IMR-90 (cell line): ENCODE measurements at regions not wholly inside any gene's neighbourhood (a gene's known extent, or its start where the extent isn't known, plus 50 kb on each side); places are given as distances from the start of the nearest gene placed in this dataset.

ENCODE experiments used
- ATAC-seq: fragments of 200-7000 bp; cut with Tn5 transposase; 2 replicates; pipeline ENCODE4 v1.9.1; 2020; ENCODE audit warnings: low read depth, mild to moderate bottlenecking, moderate library complexity
- BruUV-seq: library from RNA; stranded (reverse); fragments of 400-500 nt; replicated peaks from 2 replicates; lab custom pipeline; 2021; lab: Mats Ljungman, UMichigan
- CTCF ChIA-PET: fragments of 300-600 bp; formaldehyde crosslinking; extraction: SDS; loops from one replicate; lab custom pipeline; 2021; ENCODE audit warnings: antibody characterized with exemption; lab: Yijun Ruan, JAX
- POLR2A ChIA-PET: fragments of 300-600 bp; sonication (Branson Sonifier 250); formaldehyde crosslinking; loops from one replicate; lab custom pipeline; 2022; ENCODE audit warnings: antibody characterized with exemption; ENCODE audit not compliant: unreplicated experiment; lab: Charles Lee
- DNase-seq: peaks from one replicate; pipeline ENCODE4 v3.0.0; 2013
- H2AFZ ChIP-seq: replicated peaks from 2 replicates; pipeline ENCODE3; 2013; ENCODE audit warnings: low read length, mild to moderate bottlenecking; ENCODE audit not compliant: poor library complexity
- H2AK5ac ChIP-seq: 2 replicates; pipeline ENCODE4 v1.6.1; 2013; ENCODE audit warnings: low read depth, low read length, inconsistent platforms
- H2AK9ac ChIP-seq: replicated peaks from 2 replicates; pipeline ENCODE3; 2013; ENCODE audit warnings: mild to moderate bottlenecking, low read depth, low read length, moderate library complexity; ENCODE audit not compliant: poor library complexity
- H2BK120ac ChIP-seq: 2 replicates; pipeline ENCODE4 v1.6.1; 2013; ENCODE audit warnings: low read depth, low read length, inconsistent platforms
- H2BK15ac ChIP-seq: 3 replicates; pipeline ENCODE4 v1.6.1; 2013; ENCODE audit warnings: low read depth, low read length, inconsistent platforms
- H2BK20ac ChIP-seq: 2 replicates; pipeline ENCODE4 v1.6.1; 2013; ENCODE audit warnings: low read depth, mild to moderate bottlenecking, inconsistent platforms, low read length, moderate library complexity
- H2BK5ac ChIP-seq: 2 replicates; pipeline ENCODE4 v1.6.1; 2013; ENCODE audit warnings: mild to moderate bottlenecking, low read depth, low read length, inconsistent platforms; ENCODE audit not compliant: poor library complexity, severe bottlenecking
- H3K14ac ChIP-seq: replicated peaks from 2 replicates; pipeline ENCODE4 v1.6.1; 2013; ENCODE audit warnings: low read depth, low read length, inconsistent platforms
- H3K18ac ChIP-seq: 2 replicates; pipeline ENCODE4 v1.6.1; 2013; ENCODE audit warnings: low read depth, low read length, control low read depth
- H3K23ac ChIP-seq: 2 replicates; pipeline ENCODE4 v1.6.1; 2013; ENCODE audit warnings: low read depth, low read length, inconsistent platforms
- H3K27ac ChIP-seq: 2 replicates; pipeline ENCODE4 v1.5.1; 2013; ENCODE audit warnings: mild to moderate bottlenecking, control low read depth, low read length; ENCODE audit not compliant: insufficient read depth
- H3K27me3 ChIP-seq: 2 replicates; pipeline ENCODE4 v1.6.1; 2013; ENCODE audit warnings: low read length; ENCODE audit not compliant: control insufficient read depth, insufficient read depth
- H3K36me3 ChIP-seq: 2 replicates; pipeline ENCODE4 v1.6.1; 2013; ENCODE audit warnings: low read length, mixed read lengths; ENCODE audit not compliant: control insufficient read depth, insufficient read depth
- H3K4ac ChIP-seq: 2 replicates; pipeline ENCODE4 v1.6.1; 2013; ENCODE audit warnings: low read depth, low read length, inconsistent platforms
- H3K4me1 ChIP-seq: 2 replicates; pipeline ENCODE4 v1.6.1; 2013; ENCODE audit warnings: low read length, mixed read lengths; ENCODE audit not compliant: control insufficient read depth, insufficient read depth
- H3K4me2 ChIP-seq: 2 replicates; pipeline ENCODE4 v1.6.1; 2013; ENCODE audit warnings: low read depth, mild to moderate bottlenecking, control low read depth, low read length, moderate library complexity
- H3K4me3 ChIP-seq: 2 replicates; pipeline ENCODE4 v1.5.1; 2013; ENCODE audit warnings: low read depth, mild to moderate bottlenecking, control low read depth, low read length, moderate library complexity; ENCODE audit not compliant: insufficient read depth
- H3K56ac ChIP-seq: 2 replicates; pipeline ENCODE4 v1.6.1; 2013; ENCODE audit warnings: low read length, inconsistent platforms; ENCODE audit not compliant: insufficient read depth; ENCODE audit errors: extremely low read depth
- H3K79me1 ChIP-seq, 2 experiments: 2 replicates each; pipeline ENCODE4 v1.6.1; 2013; ENCODE audit warnings: low read length in 2 of 2, inconsistent platforms in 1 of 2, low read depth in 1 of 2
- H3K9ac ChIP-seq: 2 replicates; pipeline ENCODE4 v1.6.1; 2013; ENCODE audit warnings: low read depth, low read length, control low read depth
- H3K9me1 ChIP-seq: 2 replicates; pipeline ENCODE4 v1.6.1; 2013; ENCODE audit warnings: low read length, inconsistent platforms; ENCODE audit not compliant: insufficient read depth
- H3K9me3 ChIP-seq: 2 replicates; pipeline ENCODE4 v1.6.1; 2013; ENCODE audit warnings: low read length; ENCODE audit not compliant: control insufficient read depth, insufficient read depth
- H4K20me1 ChIP-seq: 2 replicates; pipeline ENCODE4 v1.6.1; 2013; ENCODE audit warnings: low read length, inconsistent platforms; ENCODE audit not compliant: insufficient read depth
- H4K5ac ChIP-seq: 2 replicates; pipeline ENCODE4 v1.6.1; 2013; ENCODE audit warnings: mild to moderate bottlenecking, low read depth, low read length, control low read depth
- H4K8ac ChIP-seq, 2 experiments: 2 replicates each; pipeline ENCODE4 v1.6.1; 2013; ENCODE audit warnings: low read depth in 2 of 2, low read length in 2 of 2, control low read depth in 1 of 2, inconsistent platforms in 1 of 2
- H4K91ac ChIP-seq: 2 replicates; pipeline ENCODE4 v1.6.1; 2013; ENCODE audit warnings: low read depth, low read length, inconsistent platforms; ENCODE audit not compliant: insufficient read depth
- BHLHE40 ChIP-seq: fragments of 150-350 bp; IDR thresholded peaks from 2 replicates; pipeline ENCODE4 v1.6.1; 2016; ENCODE audit warnings: mild to moderate bottlenecking, low read depth, low read length
- CEBPB ChIP-seq: IDR thresholded peaks from 2 replicates; pipeline ENCODE4 v1.6.1; 2012; ENCODE audit warnings: low read depth, low read length, improper control_type of control experiment
- CHD1 ChIP-seq: IDR thresholded peaks from 2 replicates; pipeline ENCODE4 v1.6.1; 2012; ENCODE audit warnings: low read depth, low read length, improper control_type of control experiment
- ELK1 ChIP-seq: fragments of 150-350 bp; IDR thresholded peaks from 2 replicates; pipeline ENCODE4 v1.6.1; 2016; ENCODE audit warnings: low read depth, mild to moderate bottlenecking, low read length, moderate library complexity, borderline replicate concordance
- MAFK ChIP-seq: IDR thresholded peaks from 2 replicates; pipeline ENCODE4 v1.6.1; 2012; ENCODE audit warnings: low read depth, low read length, improper control_type of control experiment
- MAZ ChIP-seq: IDR thresholded peaks from 2 replicates; pipeline ENCODE4 v1.6.1; 2012; ENCODE audit warnings: low read depth, mild to moderate bottlenecking, low read length, improper control_type of control experiment, moderate library complexity, borderline replicate concordance
- MXI1 ChIP-seq: IDR thresholded peaks from 2 replicates; pipeline ENCODE4 v1.6.1; 2012; ENCODE audit warnings: low read depth, mild to moderate bottlenecking, low read length, moderate library complexity, borderline replicate concordance
- NFE2L2 ChIP-seq: fragments of 150-350 bp; IDR thresholded peaks from 2 replicates; pipeline ENCODE4 v1.6.1; 2016; ENCODE audit warnings: low read depth, mild to moderate bottlenecking, low read length
- POLR2A ChIP-seq: IDR thresholded peaks from 2 replicates; pipeline ENCODE4 v1.6.1; 2012; ENCODE audit warnings: mild to moderate bottlenecking, low read depth, low read length
- RAD21 ChIP-seq: IDR thresholded peaks from 2 replicates; pipeline ENCODE4 v1.6.1; 2012; ENCODE audit warnings: low read length, improper control_type of control experiment
- RCOR1 ChIP-seq: IDR thresholded peaks from 2 replicates; pipeline ENCODE4 v1.6.1; 2012; ENCODE audit warnings: mild to moderate bottlenecking, low read length, improper control_type of control experiment; ENCODE audit not compliant: insufficient replicate concordance
- SMC3 ChIP-seq: fragments of 150-350 bp; IDR thresholded peaks from 2 replicates; pipeline ENCODE4 v1.6.1; 2016; ENCODE audit warnings: low read depth, mild to moderate bottlenecking, antibody characterized with exemption, low read length, moderate library complexity
- WGBS, 2 experiments: methylation state at CpG; one replicate each; pipeline versions ENCODE4 v1.1.5 to v1.1.7; 2013; ENCODE audit warnings: missing lambda C conversion rate in 2 of 2; ENCODE audit not compliant: insufficient read length in 1 of 2; ENCODE audit errors: extremely low coverage in 2 of 2; 5-methylcytosine and 5-hydroxymethylcytosine counted together
- dilution Hi-C: fragments of 300-500 bp; cut with HindIII; formaldehyde crosslinking; loops from one replicate; pipeline ENCODE4 v1.14.3; 2018; ENCODE audit warnings: low sequenced_read_pairs; ENCODE audit not compliant: unreplicated experiment
- in situ Hi-C: fragments of 300-500 bp; cut with MboI; formaldehyde crosslinking; loops from 3 replicates; pipeline ENCODE4 v1.14.3; 2019; ENCODE audit warnings: low sequenced_read_pairs, inconsistent platforms, mixed read lengths
- intact Hi-C: fragments of 100-400 bp; cut with micrococcal nuclease; formaldehyde crosslinking; loops from 2 replicates; pipeline ENCODE4 v1.10.0; 2022
- TF ChIP-seq, protein P1 (sequence below): conservative IDR thresholded peaks from 2 replicates; pipeline ENCODE4 v1.5.1; 2012; ENCODE audit warnings: mild to moderate bottlenecking, low read depth, low read length, improper control_type of control experiment

- Histone ChIP-seq H3K4me1 (no peaks in the 10 kb centered on the region), H2BK20ac (no peak overlapping the region), H2BK15ac (no peak overlapping the region), H3K14ac (no peak overlapping the region), H3K56ac (no peak overlapping the region), H4K91ac (no peak overlapping the region), H3K9me3 (no peaks in the 10 kb centered on the region), H3K36me3 (no peaks in the 10 kb centered on the region), H3K23ac (no peak overlapping the region), H3K79me1 (no peaks in the 10 kb centered on the region), H3K9ac (no peak overlapping the region), H3K9me1 (no peaks in the 10 kb centered on the region; the same call in 1 of the 2 replicates), H3K4ac (no peak overlapping the region), H2BK5ac (no peak overlapping the region), H4K8ac (no peak overlapping the region), H3K4me2 (no peak overlapping the region), H2AK5ac (no peak overlapping the region), H4K20me1 (no peaks in the 10 kb centered on the region), H3K18ac (no peak overlapping the region), H2AFZ (no peak overlapping the region), H3K27ac (no peak overlapping the region), H4K5ac (no peak overlapping the region), H3K4me3 (no peak overlapping the region), H2BK120ac (no peak overlapping the region), H3K27me3 (no peaks in the 10 kb centered on the region; the same call in 1 of the 2 replicates), H2AK9ac (no peak overlapping the region)
- TF ChIP-seq SMC3 (no peak), MAZ (no peak), RAD21 (no peak), POLR2A (no peak), CHD1 (no peak), MAFK (no peak), NFE2L2 (no peak), MXI1 (no peak), ELK1 (no peak), RCOR1 (no peak), BHLHE40 (no peak), CEBPB (no peak)
- TF ChIP-seq, protein P1, sequence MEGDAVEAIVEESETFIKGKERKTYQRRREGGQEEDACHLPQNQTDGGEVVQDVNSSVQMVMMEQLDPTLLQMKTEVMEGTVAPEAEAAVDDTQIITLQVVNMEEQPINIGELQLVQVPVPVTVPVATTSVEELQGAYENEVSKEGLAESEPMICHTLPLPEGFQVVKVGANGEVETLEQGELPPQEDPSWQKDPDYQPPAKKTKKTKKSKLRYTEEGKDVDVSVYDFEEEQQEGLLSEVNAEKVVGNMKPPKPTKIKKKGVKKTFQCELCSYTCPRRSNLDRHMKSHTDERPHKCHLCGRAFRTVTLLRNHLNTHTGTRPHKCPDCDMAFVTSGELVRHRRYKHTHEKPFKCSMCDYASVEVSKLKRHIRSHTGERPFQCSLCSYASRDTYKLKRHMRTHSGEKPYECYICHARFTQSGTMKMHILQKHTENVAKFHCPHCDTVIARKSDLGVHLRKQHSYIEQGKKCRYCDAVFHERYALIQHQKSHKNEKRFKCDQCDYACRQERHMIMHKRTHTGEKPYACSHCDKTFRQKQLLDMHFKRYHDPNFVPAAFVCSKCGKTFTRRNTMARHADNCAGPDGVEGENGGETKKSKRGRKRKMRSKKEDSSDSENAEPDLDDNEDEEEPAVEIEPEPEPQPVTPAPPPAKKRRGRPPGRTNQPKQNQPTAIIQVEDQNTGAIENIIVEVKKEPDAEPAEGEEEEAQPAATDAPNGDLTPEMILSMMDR: no peak
- ChIA-PET POLR2A (no interaction called here), CTCF (no interaction called here)
- 31% methylated on average over 2 of the region's 3 CpGs; no CpG with 5 or more reads in 1 of the 2 experiments for WGBS, 2 experiments
- ATAC-seq (no peak), DNase-seq (no peak)
- intact Hi-C loops (no loop called here), dilution Hi-C loops (no loop called here), in situ Hi-C loops (no loop called here)
- no TSS peak for BruUV-seq
These were observed 100.1 kb upstream of the SLC6A11 start for GRCh38 chr3:10715886-10716285.
